ENCODE measurements at regions not wholly inside any gene's neighbourhood (a gene's known extent, or its start where the extent isn't known, plus 50 kb on each side); places are given as distances from the start of the nearest gene placed in this dataset.

GRCh38 chr11:81866896-81867295, 866.8 kb downstream of the FAM181B start:
- Histone ChIP-seq H3K27me3 (ENCODE audit: control insufficient read depth, insufficient read depth, low read length) (no peaks in the 10 kb centered on the region), H3K36me3 (ENCODE audit: control insufficient read depth, insufficient read depth, low read length) (no peaks in the 10 kb centered on the region), H3K4me3 (ENCODE audit: low read depth, low read length) (no peak overlapping the region)
- no peak for TF ChIP-seq CTCF (IDR thresholded peaks at IDR 0.05; ENCODE audit: insufficient read depth, low read length, severe bottlenecking)
- FAIRE-seq (no peak), DNase-seq (ENCODE audit: low read depth) (no peak)

GRCh38 chr11:81857386-81857785, 876.3 kb downstream of the FAM181B start:
- Histone ChIP-seq H3K4me3 (ENCODE audit: low read depth, low read length) (no peak overlapping the region), H3K27me3 (ENCODE audit: control insufficient read depth, insufficient read depth, low read length) (no peaks in the 10 kb centered on the region), H3K36me3 (ENCODE audit: control insufficient read depth, insufficient read depth, low read length) (no peaks in the 10 kb centered on the region)
- DNase-seq (ENCODE audit: low read depth): no peak
- no peak for TF ChIP-seq CTCF (IDR thresholded peaks at IDR 0.05; ENCODE audit: insufficient read depth, low read length, severe bottlenecking)
- FAIRE-seq: no peak

- FAIRE-seq (no peak), DNase-seq (ENCODE audit: low read depth) (no peak)
- H3K36me3 ChIP-seq (ENCODE audit: control insufficient read depth, insufficient read depth, low read length): no peaks in the 10 kb centered on the region
- H3K27me3 ChIP-seq (ENCODE audit: control insufficient read depth, insufficient read depth, low read length): no peaks in the 10 kb centered on the region
- no peak overlapping the region for H3K4me3 ChIP-seq (ENCODE audit: low read depth, low read length)
- no peak for TF ChIP-seq CTCF (IDR thresholded peaks at IDR 0.05; ENCODE audit: insufficient read depth, low read length, severe bottlenecking)
Observed at GRCh38 chr11:81853791-81854190, 879.9 kb downstream of the FAM181B start.

GRCh38 chr11:81852896-81853295, 880.8 kb downstream of the FAM181B start:
- H3K36me3 ChIP-seq (ENCODE audit: control insufficient read depth, insufficient read depth, low read length): no peaks in the 10 kb centered on the region
- DNase-seq (ENCODE audit: low read depth) (no peak), FAIRE-seq (no peak)
- no peak for TF ChIP-seq CTCF (IDR thresholded peaks at IDR 0.05; ENCODE audit: insufficient read depth, low read length, severe bottlenecking)
- H3K27me3 ChIP-seq (ENCODE audit: control insufficient read depth, insufficient read depth, low read length): no peaks in the 10 kb centered on the region
- H3K4me3 ChIP-seq (ENCODE audit: low read depth, low read length): no peak overlapping the region

- FAIRE-seq (no peak), DNase-seq (ENCODE audit: low read depth) (no peak)
- no peaks in the 10 kb centered on the region for H3K36me3 ChIP-seq (ENCODE audit: control insufficient read depth, insufficient read depth, low read length)
- no peak overlapping the region for H3K4me3 ChIP-seq (ENCODE audit: low read depth, low read length)
- H3K27me3 ChIP-seq (ENCODE audit: control insufficient read depth, insufficient read depth, low read length): no peaks in the 10 kb centered on the region
- TF ChIP-seq CTCF (IDR thresholded peaks at IDR 0.05; ENCODE audit: insufficient read depth, low read length, severe bottlenecking): no peak
Observed at GRCh38 chr11:81840380-81840779, 893.3 kb downstream of the FAM181B start.

GRCh38 chr11:81839976-81840375, 893.7 kb downstream of the FAM181B start:
- DNase-seq (ENCODE audit: low read depth): no peak

More at GRCh38 chr11:81839976-81840375, 893.7 kb downstream of the FAM181B start:
- H3K36me3 ChIP-seq (ENCODE audit: control insufficient read depth, insufficient read depth, low read length): no peaks in the 10 kb centered on the region
- H3K27me3 ChIP-seq (ENCODE audit: control insufficient read depth, insufficient read depth, low read length): no peaks in the 10 kb centered on the region
- H3K4me3 ChIP-seq (ENCODE audit: low read depth, low read length): no peak overlapping the region
- no peak for FAIRE-seq
- no peak for TF ChIP-seq CTCF (IDR thresholded peaks at IDR 0.05; ENCODE audit: insufficient read depth, low read length, severe bottlenecking)
